GM19239 (cell line): ENCODE measurements at regions not wholly inside any gene's neighbourhood (a gene's known extent, or its start where the extent isn't known, plus 50 kb on each side); places are given as distances from the start of the nearest gene placed in this dataset.
"Not testable (repeated sequence)": the region's sequence is repeated elsewhere in the genome, so short reads cannot be mapped to it uniquely, and the experiment has no call there.

ENCODE experiments used
- DNase-seq: peaks from one replicate; pipeline ENCODE4 v3.0.0; 2011; ENCODE audit warnings: low spot score; ENCODE audit not compliant: insufficient read length
- FAIRE-seq: peaks from 2 replicates; lab custom pipeline; 2011; peaks lifted over from hg19 to GRCh38; lab: Jason Lieb, UNC

- no peak for FAIRE-seq
- no peak for DNase-seq
These were observed 1068.2 kb downstream of the GLUD2 start for GRCh38 chrX:122115604-122116003.

- DNase-seq (no peak), FAIRE-seq (no peak)
These were observed 1064.7 kb upstream of the GRIA3 start for GRCh38 chrX:122119361-122119760.

GRCh38 chrX:122122274-122122673 is 1061.8 kb upstream of the GRIA3 start:
- no peak for FAIRE-seq
- DNase-seq: no peak

- FAIRE-seq (no peak), DNase-seq (no peak)
These were observed 1050.6 kb upstream of the GRIA3 start for GRCh38 chrX:122133478-122133877.

- no peak for DNase-seq
- FAIRE-seq: no peak
These were observed 1049.8 kb upstream of the GRIA3 start for GRCh38 chrX:122134291-122134690.

GRCh38 chrX:122135070-122135469 is 1049.0 kb upstream of the GRIA3 start:
- no peak for FAIRE-seq
- DNase-seq: no peak

- FAIRE-seq: not testable (repeated sequence)
These were observed 1043.9 kb upstream of the GRIA3 start for GRCh38 chrX:122140219-122140618.

GRCh38 chrX:122154019-122154418 is 1030.1 kb upstream of the GRIA3 start:
- DNase-seq: no peak
- no peak for FAIRE-seq

More at GRCh38 chrX:122140219-122140618, 1043.9 kb upstream of the GRIA3 start:
- not testable (repeated sequence) for DNase-seq

- no peak for DNase-seq
- FAIRE-seq: no peak
These were observed 1015.8 kb upstream of the GRIA3 start for GRCh38 chrX:122168241-122168640.

GRCh38 chrX:122184791-122185190 is 999.3 kb upstream of the GRIA3 start:
- no peak for FAIRE-seq

GRCh38 chrX:122187069-122187713 is 996.9 kb upstream of the GRIA3 start:
- FAIRE-seq (no peak), DNase-seq (no peak)

More at GRCh38 chrX:122184791-122185190, 999.3 kb upstream of the GRIA3 start:
- DNase-seq: no peak

- DNase-seq: no peak
- no peak for FAIRE-seq
These were observed 995.3 kb upstream of the GRIA3 start for GRCh38 chrX:122188751-122189150.

GRCh38 chrX:122196343-122196742 is 987.7 kb upstream of the GRIA3 start:
- DNase-seq (no peak), FAIRE-seq (no peak)

GRCh38 chrX:122203399-122203798 is 980.7 kb upstream of the GRIA3 start:
- FAIRE-seq (no peak), DNase-seq (no peak)

- FAIRE-seq (no peak), DNase-seq (no peak)
These were observed 965.4 kb upstream of the GRIA3 start for GRCh38 chrX:122218666-122219065.

GRCh38 chrX:122219226-122219625 is 964.9 kb upstream of the GRIA3 start:
- no peak for DNase-seq
- FAIRE-seq: no peak

- FAIRE-seq (no peak), DNase-seq (no peak)
These were observed 964.3 kb upstream of the GRIA3 start for GRCh38 chrX:122219735-122220134.

- FAIRE-seq (no peak), DNase-seq (no peak)
These were observed 963.3 kb upstream of the GRIA3 start for GRCh38 chrX:122220644-122221373.

- not testable (repeated sequence) for FAIRE-seq, DNase-seq
These were observed 962.3 kb upstream of the GRIA3 start for GRCh38 chrX:122221810-122222209.

GRCh38 chrX:122224137-122224536 is 959.9 kb upstream of the GRIA3 start:
- not testable (repeated sequence) for DNase-seq, FAIRE-seq

- DNase-seq (no peak), FAIRE-seq (no peak)
These were observed 945.3 kb upstream of the GRIA3 start for GRCh38 chrX:122238801-122239200.

- DNase-seq (no peak), FAIRE-seq (no peak)
These were observed 942.1 kb upstream of the GRIA3 start for GRCh38 chrX:122241959-122242358.
